ENCODE measurements at regions not wholly inside any gene's neighbourhood (a gene's known extent, or its start where the extent isn't known, plus 50 kb on each side); places are given as distances from the start of the nearest gene placed in this dataset.

DNA sequence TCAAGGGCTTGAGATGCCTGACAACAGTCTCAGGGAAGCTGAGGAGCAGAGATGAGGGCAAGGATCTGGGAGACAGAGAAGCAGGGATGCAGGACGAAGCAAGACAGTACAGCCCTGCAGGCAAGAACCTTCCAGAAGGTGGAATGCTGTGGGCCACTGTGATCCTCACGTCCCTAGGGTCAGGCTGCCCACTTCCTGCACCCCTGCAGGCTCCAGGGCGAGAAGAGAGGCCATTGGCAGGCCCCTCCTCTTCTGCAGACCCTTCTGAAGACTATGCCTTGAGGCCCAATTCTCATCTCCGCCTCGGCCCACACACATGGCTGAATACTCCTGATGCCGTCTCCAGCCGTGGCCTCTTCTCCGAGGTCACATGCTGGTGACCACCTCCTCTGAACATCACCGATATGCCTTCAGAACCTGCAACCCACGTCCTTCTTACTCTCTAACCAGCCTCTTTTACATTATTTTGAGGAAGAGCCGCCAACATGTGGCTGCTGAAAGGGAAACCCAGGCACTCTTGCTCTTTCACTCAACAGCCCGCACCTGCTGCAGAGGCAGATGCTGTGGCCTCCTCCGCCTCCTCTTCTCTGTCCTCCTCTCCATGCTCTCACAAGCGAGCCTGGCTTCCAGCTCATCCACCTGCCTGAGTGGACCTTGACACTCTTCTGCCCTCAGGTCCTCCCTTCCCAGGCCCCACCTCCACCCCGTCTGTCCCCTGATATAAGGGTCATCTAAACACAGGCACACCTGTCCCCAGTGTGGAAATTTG lies 181.5 kb downstream of the IRX2 start:
- Histone ChIP-seq H3K27me3 (replicated peaks in 1 of 7) (no peaks in the 10 kb centered on the region), H3K27ac (no peak overlapping the region), H3K4me3 (no peak overlapping the region), H3K4me1 (no peaks in the 10 kb centered on the region), H3K36me3 (no peaks in the 10 kb centered on the region), H3K9me3 (peaks cover 0 to 6% (median 0%) of the 10 kb centered on the region in 8 donors)
- intact Hi-C loops (cut with DNase I; ENCODE audit: low total_unique reads) = no loop called here
- 72 to 83% (median 76%) methylated on average over 15 of the region's 15 CpGs for WGBS, 5 donors
- TF ChIP-seq POLR2AphosphoS5 (IDR thresholded peaks at IDR 0.05) (no peak), POLR2A (IDR thresholded peaks at IDR 0.05) (no peak)
- TF ChIP-seq, protein P1, sequence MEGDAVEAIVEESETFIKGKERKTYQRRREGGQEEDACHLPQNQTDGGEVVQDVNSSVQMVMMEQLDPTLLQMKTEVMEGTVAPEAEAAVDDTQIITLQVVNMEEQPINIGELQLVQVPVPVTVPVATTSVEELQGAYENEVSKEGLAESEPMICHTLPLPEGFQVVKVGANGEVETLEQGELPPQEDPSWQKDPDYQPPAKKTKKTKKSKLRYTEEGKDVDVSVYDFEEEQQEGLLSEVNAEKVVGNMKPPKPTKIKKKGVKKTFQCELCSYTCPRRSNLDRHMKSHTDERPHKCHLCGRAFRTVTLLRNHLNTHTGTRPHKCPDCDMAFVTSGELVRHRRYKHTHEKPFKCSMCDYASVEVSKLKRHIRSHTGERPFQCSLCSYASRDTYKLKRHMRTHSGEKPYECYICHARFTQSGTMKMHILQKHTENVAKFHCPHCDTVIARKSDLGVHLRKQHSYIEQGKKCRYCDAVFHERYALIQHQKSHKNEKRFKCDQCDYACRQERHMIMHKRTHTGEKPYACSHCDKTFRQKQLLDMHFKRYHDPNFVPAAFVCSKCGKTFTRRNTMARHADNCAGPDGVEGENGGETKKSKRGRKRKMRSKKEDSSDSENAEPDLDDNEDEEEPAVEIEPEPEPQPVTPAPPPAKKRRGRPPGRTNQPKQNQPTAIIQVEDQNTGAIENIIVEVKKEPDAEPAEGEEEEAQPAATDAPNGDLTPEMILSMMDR (IDR thresholded peaks at IDR 0.05 in 8 of 11, conservative IDR thresholded peaks at IDR 0.05 in 3 of 11) = no peak
- no peak for DNase-seq

DNA sequence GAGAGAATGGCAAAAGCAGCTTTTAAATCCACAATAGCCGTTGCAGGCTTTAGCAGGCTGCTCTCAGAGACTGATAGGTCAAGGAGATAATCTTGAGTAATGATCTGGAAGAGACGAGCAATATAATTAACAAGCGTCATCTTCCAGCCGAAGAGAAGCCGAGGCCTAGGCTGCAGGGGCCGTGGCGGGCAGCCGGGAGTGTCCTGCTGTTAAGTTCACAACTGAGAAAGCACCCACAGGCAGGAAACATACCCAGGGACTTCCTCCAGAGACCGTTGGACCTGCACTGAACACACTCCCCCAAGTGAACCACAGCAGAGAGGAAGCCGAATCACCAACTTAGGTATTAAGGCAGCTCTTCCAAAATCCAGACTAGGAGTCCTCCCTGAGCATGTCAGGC lies 182.3 kb downstream of the IRX2 start:
- Histone ChIP-seq H3K4me1 (no peaks in the 10 kb centered on the region), H3K4me3 (no peak overlapping the region), H3K27me3 (replicated peaks in 1 of 7) (no peaks in the 10 kb centered on the region), H3K36me3 (no peaks in the 10 kb centered on the region), H3K9me3 (peaks cover 0 to 11% (median 0%) of the 10 kb centered on the region in 8 donors), H3K27ac (no peak overlapping the region)
- no peak for TF ChIP-seq POLR2AphosphoS5 (IDR thresholded peaks at IDR 0.05)
- TF ChIP-seq, protein P1 (IDR thresholded peaks at IDR 0.05 in 8 of 11, conservative IDR thresholded peaks at IDR 0.05 in 3 of 11) = no peak
- TF ChIP-seq POLR2A (IDR thresholded peaks at IDR 0.05) = no peak
- intact Hi-C loops (cut with DNase I; ENCODE audit: low total_unique reads) = no loop called here
- DNase-seq = no peak
- 37 to 55% (median 48%) methylated on average over 10 of the region's 10 CpGs for WGBS, 5 donors

DNA sequence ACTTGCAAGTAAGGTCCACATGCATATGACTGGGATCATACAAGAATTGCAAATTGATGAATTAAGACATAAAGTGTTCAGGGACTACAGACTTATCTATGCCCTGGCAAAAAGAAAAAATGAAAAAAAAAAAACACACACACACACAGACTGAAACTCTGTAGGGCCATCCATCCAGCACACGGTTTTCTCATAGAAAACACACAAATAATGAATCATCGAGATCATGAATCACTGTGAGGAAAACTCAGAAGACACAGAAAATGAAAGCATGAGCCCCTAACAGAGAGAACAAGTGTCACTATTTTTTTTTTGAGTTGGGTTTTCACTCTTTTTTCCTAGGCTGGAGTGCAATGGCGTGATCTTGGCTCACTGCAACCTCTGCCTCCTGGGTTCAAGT lies 185.2 kb downstream of the IRX2 start:
- 66 to 82% (median 74%) methylated on average over 3 of the region's 3 CpGs for WGBS, 5 donors

DNA sequence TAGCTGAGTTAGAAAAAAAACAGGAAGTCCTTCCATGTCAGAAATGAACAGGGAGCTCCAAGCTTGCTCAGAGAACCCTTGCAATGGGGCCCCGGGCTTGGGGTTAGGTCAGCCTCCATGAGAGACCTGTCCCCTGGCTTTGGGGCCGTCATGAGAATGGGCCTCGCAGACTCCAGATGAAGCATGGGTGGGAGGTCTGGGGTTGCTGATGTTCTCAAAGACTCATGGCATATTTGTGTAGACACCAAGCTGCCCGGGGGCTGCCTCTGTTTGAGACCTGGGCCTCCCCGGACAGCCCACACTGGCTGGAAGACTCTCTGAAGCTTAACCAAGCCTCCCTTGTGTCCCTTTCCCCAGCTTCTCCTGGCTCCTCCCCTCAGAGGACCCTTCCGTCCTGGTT lies 186.3 kb downstream of the IRX2 start:
- Histone ChIP-seq H3K36me3 (no peaks in the 10 kb centered on the region), H3K27ac (no peak overlapping the region), H3K9me3 (peaks cover 0 to 44% (median 0%) of the 10 kb centered on the region in 8 donors), H3K4me3 (no peak overlapping the region), H3K27me3 (replicated peaks in 1 of 7) (no peaks in the 10 kb centered on the region), H3K4me1 (no peaks in the 10 kb centered on the region)
- intact Hi-C loops (cut with DNase I; ENCODE audit: low total_unique reads) = no loop called here
- DNase-seq = no peak
- TF ChIP-seq, protein P1 (IDR thresholded peaks at IDR 0.05 in 8 of 11, conservative IDR thresholded peaks at IDR 0.05 in 3 of 11) = no peak
- TF ChIP-seq POLR2A (IDR thresholded peaks at IDR 0.05) (no peak), POLR2AphosphoS5 (IDR thresholded peaks at IDR 0.05) (no peak)
- WGBS, 5 donors = 68 to 89% (median 84%) methylated on average over 6 of the region's 6 CpGs

More for the DNA sequence above, 185.2 kb downstream of the IRX2 start:
- intact Hi-C loops (cut with DNase I; ENCODE audit: low total_unique reads) = no loop called here
- Histone ChIP-seq H3K27me3 (replicated peaks in 1 of 7) (no peaks in the 10 kb centered on the region), H3K4me1 (no peaks in the 10 kb centered on the region), H3K4me3 (no peak overlapping the region), H3K27ac (no peak overlapping the region), H3K36me3 (no peaks in the 10 kb centered on the region), H3K9me3 (peaks cover 0 to 34% (median 0%) of the 10 kb centered on the region in 8 donors)
- TF ChIP-seq POLR2AphosphoS5 (IDR thresholded peaks at IDR 0.05) (no peak), POLR2A (IDR thresholded peaks at IDR 0.05) (no peak)
- TF ChIP-seq, protein P1 (IDR thresholded peaks at IDR 0.05 in 8 of 11, conservative IDR thresholded peaks at IDR 0.05 in 3 of 11) = no peak
- DNase-seq = no peak

Measured in spleen (tissue), 11 donors.